ENCODE measurements at regions not wholly inside any gene's neighbourhood (a gene's known extent, or its start where the extent isn't known, plus 50 kb on each side); places are given as distances from the start of the nearest gene placed in this dataset.

DNA sequence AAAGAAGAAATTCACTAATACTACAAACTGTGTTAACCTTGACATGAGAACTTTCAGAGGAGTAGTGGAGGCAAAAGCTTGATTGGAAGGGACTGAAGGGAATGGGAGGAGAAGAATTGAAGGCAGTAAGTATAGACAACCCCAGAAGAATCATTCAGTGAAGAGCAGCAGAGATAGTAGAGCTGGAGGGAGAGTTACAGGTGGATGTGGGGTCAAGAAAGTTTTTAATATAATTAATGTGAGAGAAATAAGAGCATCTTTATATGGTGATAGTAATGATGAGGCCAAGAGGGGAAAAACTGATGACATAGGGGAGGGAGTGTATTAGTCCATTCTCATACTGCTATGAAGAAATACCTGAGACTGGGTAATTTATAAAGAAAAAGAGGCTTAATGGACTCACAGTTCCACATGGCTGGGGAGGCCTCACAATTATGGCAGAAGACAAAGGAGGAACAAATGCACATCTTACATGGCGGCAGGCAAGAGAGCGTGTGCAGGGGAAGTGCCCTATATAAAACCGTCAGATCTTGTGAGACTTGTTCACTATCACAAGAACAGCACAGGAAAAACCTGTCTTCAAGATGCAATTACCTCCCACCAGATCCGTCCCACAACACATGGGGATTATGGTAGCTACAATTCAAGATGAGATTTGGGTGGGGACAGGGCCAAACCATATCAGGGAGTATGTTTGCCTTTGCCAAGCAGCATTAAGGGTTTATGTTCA is 88.3 kb upstream of the PIK3CG start:
- no peak for DNase-seq

- DNase-seq: no peak
Measured at GRCh38 chr7:106777674-106778299, 87.3 kb upstream of the PIK3CG start.

GRCh38 chr7:106778656-106779250 is 86.3 kb upstream of the PIK3CG start:
- DNase-seq: no peak

DNA sequence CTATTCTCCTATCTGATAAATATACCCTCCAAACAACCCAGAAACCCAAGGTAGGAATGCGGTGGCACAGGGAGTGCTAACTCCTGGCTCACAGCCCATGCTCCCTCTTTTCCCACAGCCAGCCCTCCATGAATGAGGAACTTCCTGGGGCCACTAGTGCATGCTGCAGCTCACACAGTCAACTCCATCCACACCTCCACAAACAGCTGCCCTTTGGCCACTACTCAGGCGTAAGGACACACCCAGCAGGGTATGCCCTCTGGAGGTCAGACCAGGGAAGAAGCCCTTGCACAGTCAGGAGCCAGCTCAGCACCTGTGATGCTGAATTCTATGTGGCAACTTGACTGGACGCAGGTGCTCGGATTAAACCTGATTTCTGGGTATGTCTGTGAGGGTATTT is 85.2 kb upstream of the PIK3CG start:
- no peak for DNase-seq

DNA sequence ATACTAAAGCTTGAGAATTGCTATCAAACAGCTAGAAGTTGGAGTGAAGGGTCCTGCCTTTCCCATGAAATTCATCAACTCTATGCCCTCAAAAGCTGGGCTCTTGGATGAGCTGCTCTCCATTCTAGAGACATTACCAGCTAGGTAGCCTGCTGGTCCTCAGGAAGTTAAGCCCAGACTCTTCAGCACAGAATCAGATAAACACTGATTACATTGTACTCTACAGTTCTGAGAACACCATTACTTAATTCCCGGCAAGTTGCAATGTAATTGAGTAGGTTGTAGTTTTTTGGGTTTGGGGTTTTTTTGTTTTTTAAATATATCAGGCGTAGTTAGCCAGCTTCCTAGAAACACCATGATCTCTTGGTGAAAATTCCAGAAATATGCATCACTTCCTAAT is 84.1 kb upstream of the PIK3CG start:
- DNase-seq: no peak

DNA sequence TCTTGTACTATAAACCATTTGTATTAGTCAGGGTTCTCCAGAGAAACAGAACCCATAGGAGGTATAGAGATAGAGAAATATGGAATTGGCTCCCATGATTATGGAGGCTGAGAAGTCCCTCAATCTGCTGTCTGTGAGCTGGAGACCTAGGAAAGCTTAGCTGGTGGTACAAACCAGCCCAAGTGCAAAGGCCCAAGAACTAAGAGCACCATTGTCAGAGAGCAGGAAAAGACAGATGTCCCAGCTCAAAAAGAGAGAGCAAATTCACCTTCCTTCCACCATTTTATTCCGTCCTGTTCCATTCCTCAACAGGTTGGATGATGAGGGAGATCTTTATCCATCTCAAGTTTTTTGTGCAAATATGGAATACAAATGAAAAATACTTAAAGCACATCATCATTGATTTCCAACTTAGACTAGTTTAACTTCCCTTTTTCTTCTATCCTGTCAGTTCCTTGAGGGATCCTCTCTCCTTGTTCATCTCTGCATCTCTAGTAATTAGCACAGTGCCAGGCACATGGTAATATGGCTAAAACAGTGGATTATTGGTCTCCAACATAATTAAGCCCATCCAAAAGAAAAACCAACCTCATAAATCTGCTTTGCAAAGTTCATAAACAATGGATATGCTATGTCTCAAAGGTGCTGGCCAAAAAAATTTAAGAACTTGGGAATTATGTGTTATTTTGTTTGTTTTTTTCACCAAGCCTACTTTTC is 83.1 kb upstream of the PIK3CG start:
- DNase-seq: no peak

GRCh38 chr7:106783286-106783685 is 81.8 kb upstream of the PIK3CG start:
- no peak for DNase-seq

DNA sequence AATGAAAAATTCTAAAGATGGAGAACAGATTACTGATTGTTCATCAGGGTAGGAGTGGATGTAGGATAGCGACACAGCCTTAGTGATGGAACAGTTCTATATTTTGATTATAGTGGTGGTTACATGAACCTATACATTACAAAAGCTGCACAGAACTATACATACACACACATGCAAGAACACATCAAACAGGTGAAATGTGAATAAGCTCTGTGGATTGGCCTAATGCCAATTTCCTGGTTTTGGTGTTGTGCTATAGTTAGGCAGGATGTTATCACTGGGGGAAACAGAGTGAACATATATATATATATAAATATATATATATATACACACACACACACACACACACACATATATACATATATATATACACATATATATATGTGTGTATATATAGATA is 76.4 kb upstream of the PIK3CG start:
- DNase-seq: no peak

DNA sequence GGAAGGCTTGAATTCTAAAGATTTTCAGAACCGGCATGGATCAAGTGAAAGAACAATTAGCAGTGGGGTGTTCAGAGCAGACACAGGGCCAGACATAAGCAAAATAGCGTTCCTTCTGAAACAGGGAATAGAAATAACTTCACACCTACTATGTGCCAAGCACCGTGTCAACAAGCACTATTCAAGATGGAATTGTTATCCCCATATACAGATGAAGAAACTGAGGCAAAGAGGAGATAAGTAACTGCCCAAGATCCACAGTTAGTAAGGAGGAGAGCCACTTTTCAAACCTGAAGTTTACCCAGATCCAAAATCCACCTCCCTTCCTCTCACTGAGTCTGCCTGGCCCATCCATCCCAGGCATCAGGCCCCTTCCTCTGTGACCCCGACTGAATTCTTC is 73.6 kb upstream of the PIK3CG start:
- no peak for DNase-seq

DNA sequence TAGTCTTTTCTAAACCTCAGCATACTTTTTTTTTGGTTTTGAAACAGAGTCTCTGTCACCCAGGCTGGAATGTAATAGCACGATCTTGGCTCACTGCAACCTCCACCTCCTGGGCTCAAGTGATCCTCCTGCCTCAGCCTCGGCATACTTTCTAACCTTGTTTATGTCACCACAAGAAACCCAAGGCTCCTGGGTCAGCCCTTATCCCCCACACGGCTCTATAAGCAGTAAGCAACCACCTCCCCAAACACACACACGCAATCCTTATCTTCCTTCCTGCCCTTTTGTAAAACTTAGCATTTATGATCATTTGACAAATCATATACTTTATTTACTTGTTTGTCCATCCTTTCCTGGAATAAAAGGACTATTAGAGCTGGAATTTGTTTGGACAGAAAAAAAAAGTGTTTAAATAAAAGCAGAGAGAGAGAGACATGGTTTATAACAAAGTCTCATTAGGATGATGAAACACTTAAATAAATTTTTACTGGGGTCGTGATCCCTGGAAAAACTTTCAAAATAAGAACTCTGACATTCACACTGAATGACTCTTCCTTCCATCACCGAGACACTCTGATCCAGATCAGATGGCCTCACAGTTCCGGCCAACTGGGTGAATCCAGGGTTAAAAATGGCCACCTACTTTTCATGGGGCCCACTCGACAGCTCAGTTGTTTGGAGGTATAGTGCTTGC is 72.7 kb upstream of the PIK3CG start:
- DNase-seq: no peak

- DNase-seq: no peak
Measured at GRCh38 chr7:106793015-106793975, 71.8 kb upstream of the PIK3CG start.

GRCh38 chr7:106794276-106795083 is 70.6 kb upstream of the PIK3CG start:
- no peak for DNase-seq

DNA sequence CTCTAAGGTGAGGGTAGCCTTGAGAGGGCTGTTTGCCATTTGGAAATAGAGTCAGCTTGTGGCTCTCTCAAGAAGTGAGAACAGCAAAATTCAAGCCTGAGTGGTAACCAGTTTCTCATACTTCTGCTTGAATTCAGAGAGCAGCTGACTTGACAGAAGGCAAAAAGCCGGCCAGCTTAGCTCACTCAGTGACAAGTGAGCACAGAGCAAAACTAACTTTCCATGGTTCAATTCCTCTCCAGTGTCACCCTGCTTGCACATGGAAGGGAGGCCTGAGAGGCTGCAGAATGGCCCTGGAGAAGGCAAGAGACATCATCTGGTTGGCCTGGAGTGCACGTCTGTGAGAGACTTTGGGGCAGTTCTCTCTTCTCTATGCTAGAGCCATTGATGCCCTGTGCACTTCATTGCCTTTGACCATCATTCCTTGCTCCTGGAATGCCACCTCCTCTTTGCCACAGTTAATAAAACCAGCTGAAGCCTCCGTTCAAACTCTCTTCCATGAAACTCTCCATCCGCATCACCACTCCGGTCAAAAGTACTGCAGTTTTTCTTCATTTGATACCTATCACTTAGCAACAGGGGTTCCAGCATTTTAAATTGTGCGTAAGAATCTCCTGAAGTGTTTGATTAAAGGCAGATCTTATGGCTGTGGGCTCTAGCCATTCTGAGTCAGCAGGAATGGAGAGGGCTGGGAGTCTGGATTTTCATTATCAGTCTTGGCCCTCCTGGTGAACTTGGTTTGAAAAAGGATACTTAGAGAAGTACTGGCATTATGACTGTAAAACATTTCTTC is 69.8 kb upstream of the PIK3CG start:
- no peak for DNase-seq

DNA sequence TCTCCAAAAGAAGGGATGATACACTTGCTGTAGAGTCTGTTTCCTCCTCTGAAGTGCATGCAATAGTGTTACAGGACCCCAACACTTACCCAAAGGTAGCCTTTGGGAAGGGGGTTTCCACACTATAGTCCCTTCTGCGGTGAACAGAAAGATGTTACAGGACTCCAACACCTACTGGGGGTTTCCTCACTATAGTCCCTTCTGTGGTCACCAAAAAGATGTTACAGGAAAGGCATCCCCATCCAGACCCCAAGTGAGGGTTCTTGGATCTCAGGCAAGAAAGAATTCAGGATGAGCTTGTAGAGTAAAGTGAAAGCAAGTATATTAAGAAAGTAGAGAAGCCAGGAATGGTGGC is 69.2 kb upstream of the PIK3CG start:
- DNase-seq: no peak

DNA sequence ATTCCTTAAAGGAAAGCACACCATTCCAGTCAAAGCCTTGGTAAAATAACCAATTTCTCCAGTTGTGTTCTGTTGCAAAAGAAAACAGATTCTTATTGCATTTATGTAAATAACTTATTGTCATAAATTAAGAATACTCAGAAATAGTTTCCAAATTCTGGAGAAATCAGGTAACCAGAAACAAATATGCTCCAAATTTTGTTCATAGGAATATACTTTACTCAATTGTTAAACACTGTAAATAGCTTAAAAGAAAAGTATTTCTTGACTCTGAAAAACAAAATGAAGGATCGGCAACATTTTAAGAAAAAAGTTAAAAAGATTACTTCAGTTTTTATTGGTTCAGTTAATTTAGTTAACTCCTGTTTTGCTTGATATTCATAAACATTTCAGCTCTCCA is 67.1 kb upstream of the PIK3CG start:
- DNase-seq: no peak

GRCh38 chr7:106802589-106802988 is 62.5 kb upstream of the PIK3CG start:
- DNase-seq: no peak

GRCh38 chr7:106806556-106806955 is 58.5 kb upstream of the PIK3CG start:
- DNase-seq: no peak

- DNase-seq: peak; percentile 7
Measured at GRCh38 chr7:106807474-106807873, 57.6 kb upstream of the PIK3CG start.

DNA sequence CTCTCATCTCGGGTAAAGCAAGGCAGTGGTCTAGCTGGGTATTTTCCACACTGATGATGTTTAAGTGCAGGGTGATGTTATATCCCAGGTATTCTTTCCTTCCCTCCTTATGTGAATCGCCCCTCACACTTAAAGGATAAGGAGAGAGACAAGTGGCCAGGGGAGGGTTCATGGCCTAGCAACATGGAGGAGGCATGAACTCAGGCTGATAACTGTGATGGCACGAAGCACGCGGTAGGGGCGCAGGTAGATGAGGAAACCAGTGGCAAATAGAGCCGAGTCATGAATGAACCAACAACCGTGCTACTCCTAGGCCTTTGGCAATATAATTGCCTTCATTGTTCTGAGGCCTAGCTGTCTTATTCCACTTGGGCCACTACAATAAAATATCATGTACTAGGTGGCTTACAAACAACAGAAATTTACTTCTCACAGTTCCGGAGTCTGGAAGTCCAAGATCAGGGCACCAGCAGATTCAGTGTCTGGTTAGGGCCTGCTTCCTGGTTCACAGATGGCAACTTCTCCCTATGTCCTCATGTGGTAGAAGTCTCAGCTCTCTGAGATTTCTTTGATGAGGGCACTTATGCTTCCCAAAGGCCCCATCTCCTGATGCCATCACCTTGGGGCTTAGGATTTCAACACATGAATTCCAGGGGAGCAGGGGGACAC is 56.0 kb upstream of the PIK3CG start:
- no peak for DNase-seq

DNA sequence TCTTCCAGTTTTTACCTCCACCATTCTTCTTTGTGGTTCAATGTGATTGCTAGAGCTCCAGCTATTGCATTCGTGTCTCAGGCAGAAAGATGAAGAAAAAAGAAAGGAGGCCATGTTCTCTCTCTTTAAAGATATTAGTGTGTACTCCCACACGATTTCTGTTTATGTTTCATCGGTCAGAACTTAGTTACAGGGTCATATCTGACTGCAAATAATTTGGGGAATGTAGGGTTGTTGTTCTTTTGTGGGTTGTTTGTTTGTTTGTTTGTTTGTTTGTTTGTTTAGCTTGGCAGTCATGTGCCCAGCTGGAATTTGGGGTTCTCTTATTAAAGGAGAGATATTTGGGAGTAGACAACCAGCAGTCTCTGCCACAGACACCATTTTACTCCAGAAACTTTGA is 53.6 kb upstream of the PIK3CG start:
- DNase-seq: no peak

Measured in NCI-H510A (cell line).